GM23338 (cell line): ENCODE measurements at regions not wholly inside any gene's neighbourhood (a gene's known extent, or its start where the extent isn't known, plus 50 kb on each side); places are given as distances from the start of the nearest gene placed in this dataset.

Source experiments
- EZH2 ChIP-seq: fragments of 200-600 bp; sonication (generic); IDR thresholded peaks from one replicate; pipeline ENCODE4 v1.8.0; 2017; ENCODE audit warnings: antibody characterized with exemption, mild to moderate bottlenecking, low read depth; ENCODE audit not compliant: unreplicated experiment
- EZH2phosphoT487 ChIP-seq: fragments of 200-600 bp; sonication (generic); IDR thresholded peaks from one replicate; pipeline ENCODE4 v1.8.1; 2018; ENCODE audit warnings: antibody characterized with exemption; ENCODE audit not compliant: unreplicated experiment
- JUNB ChIP-seq: IDR thresholded peaks from one replicate; pipeline ENCODE4 v1.6.1; 2016; ENCODE audit warnings: antibody characterized with exemption; ENCODE audit not compliant: unreplicated experiment
- POLR2AphosphoS5 ChIP-seq: IDR thresholded peaks from 2 replicates; pipeline ENCODE4 v1.6.1; 2016; ENCODE audit warnings: antibody characterized with exemption, low read depth
- ZNF462 ChIP-seq: fragments of 250-450 bp; sonication (Bioruptor Pico); IDR thresholded peaks from 2 replicates; pipeline ENCODE4 v1.5.0; 2020; ENCODE audit warnings: mild to moderate bottlenecking, moderate library complexity
- TF ChIP-seq, protein P1 (sequence below), 2 experiments: fragments of 200-600 bp in 1 of 2; sonication (generic) in 1 of 2; conservative IDR thresholded peaks; 2 replicates each; pipeline versions ENCODE4 v1.5.1 to v1.6.1; 2016 to 2017; ENCODE audit warnings: antibody characterized with exemption in 2 of 2, low read depth in 2 of 2, mild to moderate bottlenecking in 2 of 2, moderate library complexity in 1 of 2

GRCh38 chr6:39992861-39993622 lies 58.8 kb upstream of the MOCS1 start:
- TF ChIP-seq POLR2AphosphoS5, result no peak
- TF ChIP-seq, protein P1, sequence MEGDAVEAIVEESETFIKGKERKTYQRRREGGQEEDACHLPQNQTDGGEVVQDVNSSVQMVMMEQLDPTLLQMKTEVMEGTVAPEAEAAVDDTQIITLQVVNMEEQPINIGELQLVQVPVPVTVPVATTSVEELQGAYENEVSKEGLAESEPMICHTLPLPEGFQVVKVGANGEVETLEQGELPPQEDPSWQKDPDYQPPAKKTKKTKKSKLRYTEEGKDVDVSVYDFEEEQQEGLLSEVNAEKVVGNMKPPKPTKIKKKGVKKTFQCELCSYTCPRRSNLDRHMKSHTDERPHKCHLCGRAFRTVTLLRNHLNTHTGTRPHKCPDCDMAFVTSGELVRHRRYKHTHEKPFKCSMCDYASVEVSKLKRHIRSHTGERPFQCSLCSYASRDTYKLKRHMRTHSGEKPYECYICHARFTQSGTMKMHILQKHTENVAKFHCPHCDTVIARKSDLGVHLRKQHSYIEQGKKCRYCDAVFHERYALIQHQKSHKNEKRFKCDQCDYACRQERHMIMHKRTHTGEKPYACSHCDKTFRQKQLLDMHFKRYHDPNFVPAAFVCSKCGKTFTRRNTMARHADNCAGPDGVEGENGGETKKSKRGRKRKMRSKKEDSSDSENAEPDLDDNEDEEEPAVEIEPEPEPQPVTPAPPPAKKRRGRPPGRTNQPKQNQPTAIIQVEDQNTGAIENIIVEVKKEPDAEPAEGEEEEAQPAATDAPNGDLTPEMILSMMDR (conservative IDR thresholded peaks at IDR 0.05; ENCODE audit: low read depth in 2 of 2), result no peak
- no peak for TF ChIP-seq EZH2
- TF ChIP-seq JUNB, result no peak
- no peak for TF ChIP-seq ZNF462 (CRISPR knock-in tag)
- TF ChIP-seq EZH2phosphoT487, result no peak
